NB4 (cell line): ENCODE measurements at regions not wholly inside any gene's neighbourhood (a gene's known extent, or its start where the extent isn't known, plus 50 kb on each side); places are given as distances from the start of the nearest gene placed in this dataset.

Experiments used
- CTCF ChIP-seq: IDR thresholded peaks from one replicate; pipeline ENCODE4 v1.5.1; 2012; ENCODE audit warnings: low read depth, low read length
- MAX ChIP-seq: IDR thresholded peaks from 2 replicates; pipeline ENCODE4 v1.6.1; 2011; ENCODE audit warnings: low read depth, low read length
- MYC ChIP-seq: IDR thresholded peaks from 2 replicates; pipeline ENCODE4 v1.6.1; 2011; ENCODE audit warnings: low read depth, low read length
- POLR2A ChIP-seq: IDR thresholded peaks from 2 replicates; pipeline ENCODE4 v1.6.1; 2011; ENCODE audit warnings: mild to moderate bottlenecking; ENCODE audit not compliant: insufficient read length; ENCODE audit errors: extremely low read depth

- TF ChIP-seq POLR2A: no peak
- TF ChIP-seq CTCF: no peak
- TF ChIP-seq MAX: no peak
- no peak for TF ChIP-seq MYC
Observed at GRCh38 chr1:5341471-5341870, 650.8 kb downstream of the NPHP4 start.
